IMR-90 (cell line): ENCODE measurements at regions not wholly inside any gene's neighbourhood (a gene's known extent, or its start where the extent isn't known, plus 50 kb on each side); places are given as distances from the start of the nearest gene placed in this dataset.

Experiments used
- MXI1 ChIP-seq: IDR thresholded peaks from 2 replicates; pipeline ENCODE4 v1.6.1; 2012; ENCODE audit warnings: low read depth, mild to moderate bottlenecking, low read length, moderate library complexity, borderline replicate concordance
- RCOR1 ChIP-seq: IDR thresholded peaks from 2 replicates; pipeline ENCODE4 v1.6.1; 2012; ENCODE audit warnings: mild to moderate bottlenecking, low read length, improper control_type of control experiment; ENCODE audit not compliant: insufficient replicate concordance

GRCh38 chr12:89951050-89951693, 242.5 kb upstream of the ATP2B1 start:
- no peak for TF ChIP-seq RCOR1
- TF ChIP-seq MXI1 = no peak
